Cardiac muscle cell (in vitro differentiated cells and primary cell): ENCODE measurements at regions not wholly inside any gene's neighbourhood (a gene's known extent, or its start where the extent isn't known, plus 50 kb on each side); places are given as distances from the start of the nearest gene placed in this dataset.

Experiments
- DNase-seq, 2 donors: peaks; one replicate each; pipeline versions ENCODE4 v3.0.0 to v3.0.0-alpha.2; 2010 to 2017; ENCODE audit warnings: low read depth in 1 of 2, low spot score in 1 of 2
- H3K27ac ChIP-seq: fragments of 200-600 bp; sonication (generic); 2 replicates; pipeline ENCODE4 v1.5.1; 2016
- H3K27me3 ChIP-seq: fragments of 200-600 bp; sonication (generic); 2 replicates; pipeline ENCODE4 v1.6.0; 2016; ENCODE audit warnings: control low read depth
- H3K36me3 ChIP-seq: fragments of 200-600 bp; sonication (generic); 2 replicates; pipeline ENCODE4 v1.5.1; 2016; ENCODE audit warnings: control low read depth
- H3K4me1 ChIP-seq: fragments of 200-600 bp; sonication (generic); 2 replicates; pipeline ENCODE4 v1.8.1; 2017; ENCODE audit warnings: low read depth, mild to moderate bottlenecking, mixed run types
- H3K4me3 ChIP-seq: fragments of 200-600 bp; sonication (generic); 2 replicates; pipeline ENCODE4 v1.5.1; 2016; ENCODE audit warnings: mild to moderate bottlenecking
- H3K9me3 ChIP-seq: fragments of 200-600 bp; sonication (generic); 2 replicates; pipeline ENCODE4 v1.5.1; 2017; ENCODE audit warnings: low read depth, mild to moderate bottlenecking, control low read depth
- CTCF ChIP-seq: IDR thresholded peaks from 2 replicates; pipeline ENCODE4 v1.5.1; 2012; ENCODE audit warnings: low read depth, mild to moderate bottlenecking, low read length

GRCh38 chr5:51908215-51908614 is 525.0 kb downstream of the ISL1 start:
- no peaks in the 10 kb centered on the region for H3K27me3 ChIP-seq
- no peak overlapping the region for H3K4me3 ChIP-seq
- peaks cover 22% of the 10 kb centered on the region for H3K4me1 ChIP-seq
- no peak for DNase-seq
- H3K9me3 ChIP-seq = no peaks in the 10 kb centered on the region
- H3K27ac ChIP-seq = no peak overlapping the region
- no peaks in the 10 kb centered on the region for H3K36me3 ChIP-seq
- TF ChIP-seq CTCF = no peak

GRCh38 chr5:51944500-51945125 is 561.4 kb downstream of the ISL1 start:
- no peaks in the 10 kb centered on the region for H3K36me3 ChIP-seq
- H3K4me3 ChIP-seq = no peak overlapping the region
- H3K27ac ChIP-seq = no peak overlapping the region
- H3K4me1 ChIP-seq = no peaks in the 10 kb centered on the region
- H3K9me3 ChIP-seq = no peaks in the 10 kb centered on the region
- TF ChIP-seq CTCF = no peak
- H3K27me3 ChIP-seq = no peaks in the 10 kb centered on the region
- DNase-seq = no peak

- TF ChIP-seq CTCF = no peak
- no peak for DNase-seq
- H3K36me3 ChIP-seq = no peaks in the 10 kb centered on the region
These were observed 575.2 kb downstream of the ISL1 start for GRCh38 chr5:51958473-51958872.

GRCh38 chr5:51960617-51961121 is 577.4 kb downstream of the ISL1 start:
- Histone ChIP-seq H3K4me3 (no peak overlapping the region), H3K27ac (no peak overlapping the region), H3K4me1 (no peaks in the 10 kb centered on the region), H3K36me3 (no peaks in the 10 kb centered on the region), H3K27me3 (no peaks in the 10 kb centered on the region), H3K9me3 (no peaks in the 10 kb centered on the region)
- DNase-seq = no peak
- no peak for TF ChIP-seq CTCF

More at GRCh38 chr5:51958473-51958872, 575.2 kb downstream of the ISL1 start:
- H3K27me3 ChIP-seq = no peaks in the 10 kb centered on the region
- H3K9me3 ChIP-seq = no peaks in the 10 kb centered on the region
- no peaks in the 10 kb centered on the region for H3K4me1 ChIP-seq
- H3K27ac ChIP-seq = no peak overlapping the region
- H3K4me3 ChIP-seq = no peak overlapping the region

GRCh38 chr5:51961154-51961562 is 577.9 kb downstream of the ISL1 start:
- no peak for TF ChIP-seq CTCF
- H3K27me3 ChIP-seq = no peaks in the 10 kb centered on the region
- H3K4me1 ChIP-seq = no peaks in the 10 kb centered on the region
- H3K9me3 ChIP-seq = no peaks in the 10 kb centered on the region
- H3K4me3 ChIP-seq = no peak overlapping the region
- no peaks in the 10 kb centered on the region for H3K36me3 ChIP-seq
- H3K27ac ChIP-seq = no peak overlapping the region
- peak in 1 of 2 donors; percentile 13 for DNase-seq
